Uterus (tissue), 2 donors: ENCODE measurements at regions not wholly inside any gene's neighbourhood (a gene's known extent, or its start where the extent isn't known, plus 50 kb on each side); places are given as distances from the start of the nearest gene placed in this dataset.

Source experiments
- POLR2A ChIP-seq, 2 donors: fragments of 450-650 bp; IDR thresholded peaks; one replicate each; pipeline ENCODE4 v1.6.1; 2016; ENCODE audit warnings: antibody characterized with exemption in 2 of 2, mild to moderate bottlenecking in 1 of 2, moderate library complexity in 1 of 2
- TF ChIP-seq, protein P1 (sequence below), 4 experiments: fragments of 200-600 bp in 2 of 4; fragments of 450-650 bp in 2 of 4; sonication (generic) in 2 of 4; IDR thresholded peaks; one replicate each; pipeline ENCODE4 v1.5.1; 2016 to 2019; ENCODE audit warnings: antibody characterized with exemption in 4 of 4, mild to moderate bottlenecking in 2 of 4, moderate library complexity in 1 of 4

DNA sequence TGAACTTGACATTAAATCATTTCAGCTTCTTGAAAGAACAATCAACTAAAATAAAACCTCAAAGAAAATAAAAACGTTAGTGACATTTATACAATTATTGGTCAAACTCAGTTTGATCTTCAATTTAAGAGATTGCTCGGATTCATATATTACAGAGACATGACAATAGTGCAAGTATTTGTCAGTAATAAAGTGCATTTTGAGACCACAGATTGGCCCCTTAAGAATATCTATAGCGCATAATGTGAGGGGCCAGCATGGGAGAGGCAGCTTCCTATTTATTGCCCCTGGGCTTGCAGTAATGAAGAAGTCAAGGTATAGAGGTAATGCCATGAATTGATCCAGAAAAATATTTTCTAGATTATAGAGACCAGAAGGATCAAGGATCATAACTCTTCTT, 552.3 kb downstream of the VRK1 start:
- TF ChIP-seq, protein P1, sequence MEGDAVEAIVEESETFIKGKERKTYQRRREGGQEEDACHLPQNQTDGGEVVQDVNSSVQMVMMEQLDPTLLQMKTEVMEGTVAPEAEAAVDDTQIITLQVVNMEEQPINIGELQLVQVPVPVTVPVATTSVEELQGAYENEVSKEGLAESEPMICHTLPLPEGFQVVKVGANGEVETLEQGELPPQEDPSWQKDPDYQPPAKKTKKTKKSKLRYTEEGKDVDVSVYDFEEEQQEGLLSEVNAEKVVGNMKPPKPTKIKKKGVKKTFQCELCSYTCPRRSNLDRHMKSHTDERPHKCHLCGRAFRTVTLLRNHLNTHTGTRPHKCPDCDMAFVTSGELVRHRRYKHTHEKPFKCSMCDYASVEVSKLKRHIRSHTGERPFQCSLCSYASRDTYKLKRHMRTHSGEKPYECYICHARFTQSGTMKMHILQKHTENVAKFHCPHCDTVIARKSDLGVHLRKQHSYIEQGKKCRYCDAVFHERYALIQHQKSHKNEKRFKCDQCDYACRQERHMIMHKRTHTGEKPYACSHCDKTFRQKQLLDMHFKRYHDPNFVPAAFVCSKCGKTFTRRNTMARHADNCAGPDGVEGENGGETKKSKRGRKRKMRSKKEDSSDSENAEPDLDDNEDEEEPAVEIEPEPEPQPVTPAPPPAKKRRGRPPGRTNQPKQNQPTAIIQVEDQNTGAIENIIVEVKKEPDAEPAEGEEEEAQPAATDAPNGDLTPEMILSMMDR (IDR thresholded peaks at IDR 0.05), result no peak
- no peak for TF ChIP-seq POLR2A (IDR thresholded peaks at IDR 0.05)
